Naive thymus-derived CD4-positive, alpha-beta T cell (primary cell): ENCODE measurements at regions not wholly inside any gene's neighbourhood (a gene's known extent, or its start where the extent isn't known, plus 50 kb on each side); places are given as distances from the start of the nearest gene placed in this dataset.
"Not testable (repeated sequence)": the region's sequence is repeated elsewhere in the genome, so short reads cannot be mapped to it uniquely, and the experiment has no call there.

Experiments
- ATAC-seq: fragments of 150-1000 bp; cut with Tn5 transposase; 2 replicates; pipeline ENCODE4 v1.10.0; 2021; ENCODE audit warnings: mild to moderate bottlenecking, moderate library complexity
- CTCF ChIA-PET: fragments of 350-600 bp; sonication (Branson Sonifier 250); formaldehyde crosslinking; loops from one replicate; lab custom pipeline; 2021; ENCODE audit warnings: antibody characterized with exemption; lab: Charles Lee
- POLR2A ChIA-PET: fragments of 350-600 bp; sonication (Branson Sonifier 250); formaldehyde crosslinking; loops from one replicate; lab custom pipeline; 2021; ENCODE audit warnings: antibody characterized with exemption, inconsistent platforms; lab: Charles Lee
- DNase-seq, 9 donors: peaks; one replicate each; pipeline versions ENCODE4 v3.0.0 to v3.0.0-alpha.2; 2020 to 2022; ENCODE audit warnings: mixed read lengths in 1 of 9
- H3K27ac ChIP-seq: one replicate; pipeline ENCODE4 v1.7.0; 2013; ENCODE audit warnings: mild to moderate bottlenecking, low read depth, low read length, moderate library complexity
- H3K27me3 ChIP-seq, 2 donors: one replicate each; pipeline ENCODE4 v1.7.0; 2013; ENCODE audit warnings: low read length in 2 of 2, mild to moderate bottlenecking in 2 of 2, moderate library complexity in 2 of 2; ENCODE audit not compliant: control insufficient read depth in 2 of 2, insufficient read depth in 2 of 2
- H3K36me3 ChIP-seq, 3 experiments: 1 replicate in 2 of 3; 2 replicates in 1 of 3; pipeline ENCODE4 v1.7.0; 2013; ENCODE audit warnings: low read length in 3 of 3, mild to moderate bottlenecking in 3 of 3, moderate library complexity in 1 of 3; ENCODE audit not compliant: insufficient read depth in 3 of 3, control insufficient read depth in 2 of 3
- H3K4me1 ChIP-seq, 2 donors: one replicate each; pipeline ENCODE4 v1.7.0; 2013; ENCODE audit warnings: low read length in 2 of 2, mild to moderate bottlenecking in 2 of 2, moderate library complexity in 1 of 2; ENCODE audit not compliant: control insufficient read depth in 2 of 2, insufficient read depth in 2 of 2
- H3K4me3 ChIP-seq: 2 replicates; pipeline ENCODE4 v1.7.0; 2013; ENCODE audit warnings: mild to moderate bottlenecking, low read length
- H3K9me3 ChIP-seq, 3 experiments: 1 replicate in 2 of 3; 2 replicates in 1 of 3; pipeline ENCODE4 v1.7.0; 2013; ENCODE audit warnings: low read length in 3 of 3; ENCODE audit not compliant: control insufficient read depth in 2 of 3
- H3K27ac Mint-ChIP-seq, 9 donors: one replicate each; pipeline ENCODE4 v1.8.0; 2020 to 2022; ENCODE audit warnings: mixed read lengths in 9 of 9, mild to moderate bottlenecking in 8 of 9, moderate library complexity in 5 of 9, inconsistent platforms in 2 of 9
- H3K27me3 Mint-ChIP-seq, 5 donors: one replicate each; pipeline ENCODE4 v1.8.0; 2021 to 2022; ENCODE audit warnings: mixed read lengths in 5 of 5, mild to moderate bottlenecking in 1 of 5
- H3K36me3 Mint-ChIP-seq, 5 donors: one replicate each; pipeline ENCODE4 v1.8.0; 2020 to 2022; ENCODE audit warnings: mixed read lengths in 5 of 5, mild to moderate bottlenecking in 3 of 5, inconsistent platforms in 1 of 5
- H3K4me1 Mint-ChIP-seq, 7 donors: one replicate each; pipeline ENCODE4 v1.8.0; 2020 to 2022; ENCODE audit warnings: mixed read lengths in 7 of 7, mild to moderate bottlenecking in 3 of 7, inconsistent platforms in 1 of 7
- H3K4me3 Mint-ChIP-seq, 10 donors: one replicate each; pipeline ENCODE4 v1.8.0; 2020 to 2022; ENCODE audit warnings: mild to moderate bottlenecking in 10 of 10, mixed read lengths in 10 of 10, moderate library complexity in 6 of 10, inconsistent platforms in 2 of 10
- H3K9me3 Mint-ChIP-seq, 11 donors: one replicate each; pipeline ENCODE4 v1.8.0; 2020 to 2022; ENCODE audit warnings: mixed read lengths in 11 of 11, mild to moderate bottlenecking in 4 of 11, inconsistent platforms in 1 of 11, moderate library complexity in 1 of 11
- intact Hi-C, 2 donors: fragments of 100-400 bp; cut with micrococcal nuclease; formaldehyde crosslinking; loops; one replicate each; pipeline ENCODE4 v1.15.1; 2023

DNA sequence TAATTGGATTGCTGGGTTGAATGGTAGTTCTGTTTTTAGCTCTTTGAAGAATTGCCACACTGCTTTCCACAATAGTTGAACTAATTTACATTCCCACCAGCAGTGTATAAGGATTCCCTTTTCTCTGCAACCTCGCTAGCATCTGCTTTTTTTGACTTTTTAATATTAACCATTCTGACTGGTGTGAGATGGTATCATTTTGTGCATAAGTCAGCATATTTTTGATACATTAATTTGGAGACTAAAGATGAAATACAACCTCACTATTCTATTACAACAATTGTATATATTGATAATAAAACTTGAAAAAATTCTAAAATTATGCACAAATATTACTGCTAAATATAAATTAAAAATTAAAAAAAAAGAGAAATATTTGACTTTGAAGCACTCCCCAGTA is 350.9 kb downstream of the SPIN4 start:
- H3K27me3 Mint-ChIP-seq, H3K36me3 Mint-ChIP-seq, H3K27me3 ChIP-seq, H3K9me3 ChIP-seq, H3K4me1 ChIP-seq, DNase-seq, H3K4me3 ChIP-seq, ATAC-seq, H3K4me3 Mint-ChIP-seq, POLR2A ChIA-PET, H3K27ac ChIP-seq, H3K36me3 ChIP-seq, H3K27ac Mint-ChIP-seq, intact Hi-C loops, H3K4me1 Mint-ChIP-seq, CTCF ChIA-PET: not testable (repeated sequence)
- H3K9me3 Mint-ChIP-seq, result peaks cover 0 to 33% (median 7%) of the 10 kb centered on the region in 11 donors
